Thoracic aorta (tissue), 2 donors: ENCODE measurements at regions not wholly inside any gene's neighbourhood (a gene's known extent, or its start where the extent isn't known, plus 50 kb on each side); places are given as distances from the start of the nearest gene placed in this dataset.

Source experiments
- ATAC-seq: fragments of 150-250 bp; one replicate; pipeline ENCODE4 v1.8.0; 2017; ENCODE audit warnings: low read depth; ENCODE audit not compliant: insufficient number of reproducible peaks, low FRiP score
- DNase-seq: peaks from one replicate; pipeline ENCODE4 v3.0.0-alpha.2; 2020; ENCODE audit warnings: low spot score
- H3K27ac ChIP-seq, 2 donors: fragments of 200-600 bp; sonication (generic); 1 replicate in 1 of 2; 2 replicates in 1 of 2; pipeline ENCODE4 v1.5.1; 2016; ENCODE audit warnings: mild to moderate bottlenecking in 2 of 2, moderate library complexity in 2 of 2
- H3K27me3 ChIP-seq: fragments of 200-600 bp; sonication (generic); replicated peaks from 2 replicates; pipeline ENCODE4 v1.6.0; 2016; ENCODE audit warnings: mild to moderate bottlenecking; ENCODE audit not compliant: insufficient read depth
- H3K36me3 ChIP-seq: fragments of 200-600 bp; sonication (generic); one replicate; pipeline ENCODE4 v1.5.1; 2016
- H3K4me1 ChIP-seq, 2 donors: fragments of 200-600 bp; sonication (generic); 1 replicate in 1 of 2; 2 replicates in 1 of 2; pipeline versions ENCODE4 v1.5.1 to v1.6.0; 2016; ENCODE audit warnings: low read depth in 2 of 2, mild to moderate bottlenecking in 1 of 2; ENCODE audit not compliant: control insufficient read depth in 1 of 2
- H3K4me3 ChIP-seq: fragments of 200-600 bp; sonication (generic); 2 replicates; pipeline ENCODE4 v1.5.1; 2016; ENCODE audit warnings: mild to moderate bottlenecking
- H3K9me3 ChIP-seq: fragments of 200-600 bp; sonication (generic); 2 replicates; pipeline ENCODE4 v1.5.1; 2016
- TF ChIP-seq, protein P1 (sequence below): fragments of 200-600 bp; sonication (generic); IDR thresholded peaks from one replicate; pipeline ENCODE4 v1.5.1; 2019; ENCODE audit warnings: antibody characterized with exemption

DNA sequence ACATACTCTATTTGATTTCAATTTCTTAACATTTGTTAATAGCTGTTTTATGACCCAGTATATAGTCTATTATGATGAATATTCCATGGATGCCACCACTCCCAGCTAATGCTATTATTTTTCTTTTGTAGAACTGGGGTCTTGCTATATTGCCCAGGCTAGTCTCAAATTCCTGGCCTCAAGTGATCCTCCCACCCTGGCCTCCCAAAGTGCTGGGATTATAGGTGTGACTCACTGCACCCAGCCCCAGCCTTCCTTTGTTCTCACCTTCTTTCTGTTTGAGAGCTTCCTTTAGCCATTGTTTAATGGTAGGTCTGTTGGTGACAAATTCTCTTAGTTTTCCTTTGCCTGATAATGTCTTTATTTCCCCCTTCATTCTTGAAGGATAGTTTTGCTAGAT, 52.9 kb upstream of the AMOTL1 start:
- Histone ChIP-seq H3K36me3 (no peaks in the 10 kb centered on the region), H3K4me3 (no peak overlapping the region), H3K9me3 (no peaks in the 10 kb centered on the region), H3K27me3 (no peaks in the 10 kb centered on the region), H3K4me1 (no peaks in the 10 kb centered on the region), H3K27ac (no peak overlapping the region)
- ATAC-seq (no peak), DNase-seq (no peak)
- TF ChIP-seq, protein P1, sequence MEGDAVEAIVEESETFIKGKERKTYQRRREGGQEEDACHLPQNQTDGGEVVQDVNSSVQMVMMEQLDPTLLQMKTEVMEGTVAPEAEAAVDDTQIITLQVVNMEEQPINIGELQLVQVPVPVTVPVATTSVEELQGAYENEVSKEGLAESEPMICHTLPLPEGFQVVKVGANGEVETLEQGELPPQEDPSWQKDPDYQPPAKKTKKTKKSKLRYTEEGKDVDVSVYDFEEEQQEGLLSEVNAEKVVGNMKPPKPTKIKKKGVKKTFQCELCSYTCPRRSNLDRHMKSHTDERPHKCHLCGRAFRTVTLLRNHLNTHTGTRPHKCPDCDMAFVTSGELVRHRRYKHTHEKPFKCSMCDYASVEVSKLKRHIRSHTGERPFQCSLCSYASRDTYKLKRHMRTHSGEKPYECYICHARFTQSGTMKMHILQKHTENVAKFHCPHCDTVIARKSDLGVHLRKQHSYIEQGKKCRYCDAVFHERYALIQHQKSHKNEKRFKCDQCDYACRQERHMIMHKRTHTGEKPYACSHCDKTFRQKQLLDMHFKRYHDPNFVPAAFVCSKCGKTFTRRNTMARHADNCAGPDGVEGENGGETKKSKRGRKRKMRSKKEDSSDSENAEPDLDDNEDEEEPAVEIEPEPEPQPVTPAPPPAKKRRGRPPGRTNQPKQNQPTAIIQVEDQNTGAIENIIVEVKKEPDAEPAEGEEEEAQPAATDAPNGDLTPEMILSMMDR, result no peak

DNA sequence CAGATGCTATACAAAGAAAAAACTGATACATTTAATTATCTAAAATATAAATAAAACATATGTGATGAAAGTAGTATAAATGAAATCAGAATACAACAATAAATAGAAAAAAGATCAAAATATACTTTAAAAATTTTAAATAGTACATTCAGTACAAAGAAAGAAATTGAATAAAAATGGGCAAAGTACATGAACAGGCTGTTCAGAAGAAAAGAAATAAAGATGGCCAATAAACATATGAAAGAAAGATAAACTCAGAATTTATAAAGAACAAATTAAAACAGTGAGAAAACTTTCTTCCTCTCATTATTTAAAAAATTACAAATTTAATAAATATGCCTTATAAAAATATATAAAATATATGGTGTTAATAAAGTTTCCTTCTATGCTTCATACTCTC, 50.5 kb upstream of the AMOTL1 start:
- H3K9me3 ChIP-seq, result no peaks in the 10 kb centered on the region
- TF ChIP-seq, protein P1, result no peak
- H3K27ac ChIP-seq, result no peak overlapping the region
- H3K4me3 ChIP-seq, result no peak overlapping the region
- no peaks in the 10 kb centered on the region for H3K27me3 ChIP-seq
- DNase-seq (no peak), ATAC-seq (no peak)
- H3K36me3 ChIP-seq, result no peaks in the 10 kb centered on the region
- H3K4me1 ChIP-seq, result no peaks in the 10 kb centered on the region
